PFSK-1 (cell line): ENCODE measurements at regions not wholly inside any gene's neighbourhood (a gene's known extent, or its start where the extent isn't known, plus 50 kb on each side); places are given as distances from the start of the nearest gene placed in this dataset.

ENCODE experiments used
- FOXP2 ChIP-seq: optimal IDR thresholded peaks from 2 replicates; pipeline ENCODE3; 2011; ENCODE audit warnings: borderline replicate concordance, control low read depth, inconsistent platforms; ENCODE audit not compliant: insufficient read depth; ENCODE audit errors: extremely low read length, extremely low read depth
- POLR2AphosphoS5 ChIP-seq: IDR thresholded peaks from 2 replicates; pipeline ENCODE4 v1.6.1; 2012; ENCODE audit warnings: low read depth, mild to moderate bottlenecking, control low read depth, low read length, moderate library complexity
- REST ChIP-seq, 2 experiments: IDR thresholded peaks; 2 replicates each; pipeline versions ENCODE4 v1.6.1 to v1.8.0; 2011 to 2012; ENCODE audit warnings: low read depth in 2 of 2, low read length in 2 of 2, control low read depth in 1 of 2, inconsistent platforms in 1 of 2, mild to moderate bottlenecking in 1 of 2, moderate library complexity in 1 of 2; ENCODE audit not compliant: insufficient read depth in 1 of 2
- SIN3A ChIP-seq: IDR thresholded peaks from 2 replicates; pipeline ENCODE4 v1.6.1; 2012; ENCODE audit warnings: mild to moderate bottlenecking, low read length, moderate library complexity, borderline replicate concordance; ENCODE audit not compliant: insufficient read depth
- TAF1 ChIP-seq: IDR thresholded peaks from 2 replicates; pipeline ENCODE4 v1.6.1; 2012; ENCODE audit warnings: low read length, control low read depth, borderline replicate concordance; ENCODE audit not compliant: insufficient read depth

DNA sequence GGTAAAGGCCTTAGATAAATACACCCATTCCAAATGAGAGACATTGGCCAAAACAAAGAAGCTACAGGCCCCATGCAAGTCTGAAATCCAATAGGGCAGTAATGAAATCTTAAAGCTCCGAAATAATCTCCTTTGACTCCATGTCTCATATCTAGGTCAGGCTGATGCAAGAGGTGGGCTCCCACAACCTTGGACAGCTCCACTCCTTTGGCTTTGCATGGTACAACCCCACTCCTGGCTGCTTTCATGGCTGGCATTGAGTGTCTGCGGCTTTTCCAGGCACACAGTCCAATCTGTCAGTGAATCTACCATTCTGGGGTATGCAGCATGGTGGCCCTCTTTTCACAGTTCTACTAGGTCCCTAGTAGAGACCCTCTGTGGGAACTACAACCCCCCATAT is 762.5 kb downstream of the LIG4 start:
- TF ChIP-seq SIN3A (no peak), REST (IDR thresholded peaks at IDR 0.05; ENCODE audit: insufficient read depth in 1 of 2, low read depth in 2 of 2, low read length in 2 of 2) (no peak; a peak in 1 of 4 replicates), POLR2AphosphoS5 (no peak), TAF1 (no peak), FOXP2 (no peak)
